ENCODE measurements at regions not wholly inside any gene's neighbourhood (a gene's known extent, or its start where the extent isn't known, plus 50 kb on each side); places are given as distances from the start of the nearest gene placed in this dataset.

- no peaks in the 10 kb centered on the region for H3K27me3 ChIP-seq (ENCODE audit: insufficient read depth, low read length)
- no peak overlapping the region for H3K18ac ChIP-seq (ENCODE audit: insufficient read length, low read depth, low read length)
- no peak overlapping the region for H2AFZ ChIP-seq (ENCODE audit: low read length)
- no peaks in the 10 kb centered on the region for H3K9me3 ChIP-seq (ENCODE audit: control insufficient read depth, low read depth, low read length)
- no peak overlapping the region for H3K23ac ChIP-seq (ENCODE audit: insufficient read length, low read depth, low read length)
- peaks cover 5 to 6% of the 10 kb centered on the region in 2 experiments; a peak in 3 of 4 replicates for H3K4me1 Mint-ChIP-seq
- no peak for TF ChIP-seq CTCF (conservative IDR thresholded peaks at IDR 0.05)
- H3K79me1 ChIP-seq (ENCODE audit: insufficient read depth, low read depth, low read length, poor library complexity, severe bottlenecking) = no peaks in the 10 kb centered on the region
- no CpG with 5 or more reads among the region's 3 CpGs for WGBS (ENCODE audit: extremely low coverage, insufficient read length, low lambda C conversion rate)
- no peak overlapping the region for H4K91ac ChIP-seq (ENCODE audit: insufficient read length, low read depth, low read length)
- no peak overlapping the region for H3K56ac ChIP-seq (ENCODE audit: insufficient read length, low read depth, low read length)
- no peak overlapping the region for H3K4me2 ChIP-seq (ENCODE audit: insufficient read depth, insufficient read length, low read length)
- H3K36me3 Mint-ChIP-seq (ENCODE audit: insufficient read depth in 1 of 3, low read depth in 3 of 3) = peaks cover 7 to 15% (median 11%) of the 10 kb centered on the region in 3 experiments
- H2AK5ac ChIP-seq (ENCODE audit: insufficient read length, low read length) = no peak overlapping the region
- no peak overlapping the region for H3T11ph ChIP-seq (ENCODE audit: low read length)
- no peaks in the 10 kb centered on the region; the same call in 1 of the 2 replicates for H3K27me3 Mint-ChIP-seq (ENCODE audit: low read depth)
- H3K9me3 Mint-ChIP-seq = peaks cover 10 to 15% of the 10 kb centered on the region in 2 experiments
- no peak overlapping the region for H2BK12ac ChIP-seq (ENCODE audit: insufficient read length, low read depth, low read length)
- H3K4me3 Mint-ChIP-seq = no peak overlapping the region
- H3K27ac ChIP-seq (ENCODE audit: insufficient read length, low read depth, low read length) = no peak overlapping the region
- H3K9ac ChIP-seq (ENCODE audit: extremely low read depth, insufficient read length, low read length) = no peak overlapping the region
- no peak overlapping the region for H3K4ac ChIP-seq (ENCODE audit: low read depth, low read length)
- H2BK120ac ChIP-seq (ENCODE audit: low read depth, low read length, poor library complexity, severe bottlenecking) = no peak overlapping the region
- no peak overlapping the region for H4K8ac ChIP-seq (replicated peaks; ENCODE audit: insufficient read length, low read depth, low read length)
- H3K23me2 ChIP-seq (ENCODE audit: insufficient read length, low read depth, low read length, poor library complexity, severe bottlenecking) = no peaks in the 10 kb centered on the region
- no peak overlapping the region for H2BK15ac ChIP-seq (ENCODE audit: low read depth, low read length)
- DNase-seq = no peak
- H3K14ac ChIP-seq (ENCODE audit: insufficient read depth, low read length) = no peak overlapping the region
- H3K27ac Mint-ChIP-seq = no peak overlapping the region
- no peak overlapping the region for H2BK5ac ChIP-seq (ENCODE audit: insufficient read length, low read length)
- no peak overlapping the region for H4K5ac ChIP-seq (ENCODE audit: insufficient read length, low read depth, low read length)
- no peaks in the 10 kb centered on the region for H3K79me2 ChIP-seq (ENCODE audit: insufficient read depth, low read length)
- no peak overlapping the region for H2BK20ac ChIP-seq (ENCODE audit: low read depth, low read length, poor library complexity, severe bottlenecking)
- H4K20me1 ChIP-seq (ENCODE audit: control insufficient read depth, insufficient read depth, insufficient read length) = no peaks in the 10 kb centered on the region
- H3K4me1 ChIP-seq (ENCODE audit: insufficient read depth, low read length) = no peaks in the 10 kb centered on the region
These were observed 448.7 kb downstream of the EPHA4 start for GRCh38 chr2:221123396-221123795.
